ENCODE measurements at regions not wholly inside any gene's neighbourhood (a gene's known extent, or its start where the extent isn't known, plus 50 kb on each side); places are given as distances from the start of the nearest gene placed in this dataset.

GRCh38 chr6:131391116-131391515 lies 181.9 kb upstream of the ARG1 start:
- TF ChIP-seq CTCF (IDR thresholded peaks at IDR 0.05; ENCODE audit: low read depth, low read length) (no peak), POLR2A (IDR thresholded peaks at IDR 0.05; ENCODE audit: extremely low read depth, insufficient read length) (no peak), MYC (IDR thresholded peaks at IDR 0.05; ENCODE audit: low read depth, low read length) (no peak)

Data from NB4 (cell line).